GM12873 (cell line): ENCODE measurements at regions not wholly inside any gene's neighbourhood (a gene's known extent, or its start where the extent isn't known, plus 50 kb on each side); places are given as distances from the start of the nearest gene placed in this dataset.

Source experiments
- CTCF ChIP-seq: IDR thresholded peaks from 2 replicates; pipeline ENCODE4 v1.5.1; 2012; ENCODE audit warnings: low read depth, mild to moderate bottlenecking, moderate library complexity, low read length, control low read depth; ENCODE audit not compliant: insufficient read depth; ENCODE audit errors: missing control alignments

GRCh38 chr11:116272181-116272789, 500.5 kb downstream of the BUD13 start:
- no peak for TF ChIP-seq CTCF

GRCh38 chr11:116271479-116271878, 501.3 kb downstream of the BUD13 start:
- TF ChIP-seq CTCF = no peak

- no peak for TF ChIP-seq CTCF
Measured at GRCh38 chr11:116267146-116267545, 505.6 kb downstream of the BUD13 start.

GRCh38 chr11:116263770-116264169, 509.0 kb downstream of the BUD13 start:
- no peak for TF ChIP-seq CTCF

- TF ChIP-seq CTCF = no peak
Measured at GRCh38 chr11:116263019-116263418, 509.8 kb downstream of the BUD13 start.

- TF ChIP-seq CTCF = no peak
Measured at GRCh38 chr11:116262370-116262769, 510.4 kb downstream of the BUD13 start.

GRCh38 chr11:116261606-116262005, 511.2 kb downstream of the BUD13 start:
- TF ChIP-seq CTCF = no peak
